GF-D8 (cell line): ENCODE measurements at regions not wholly inside any gene's neighbourhood (a gene's known extent, or its start where the extent isn't known, plus 50 kb on each side); places are given as distances from the start of the nearest gene placed in this dataset.
"Not testable (repeated sequence)": the region's sequence is repeated elsewhere in the genome, so short reads cannot be mapped to it uniquely, and the experiment has no call there.

Source experiments
- DNase-seq: peaks from one replicate; lab custom pipeline; 2025; lab: John Stamatoyannopoulos, UW

GRCh38 chr9:42377530-42378417 is 194.3 kb downstream of the SPATA31A6 start:
- DNase-seq, result not testable (repeated sequence)

- DNase-seq, result no peak
Observed at GRCh38 chr9:42378418-42378815, 195.0 kb downstream of the SPATA31A6 start.

GRCh38 chr9:42379602-42380001 is 196.1 kb downstream of the SPATA31A6 start:
- not testable (repeated sequence) for DNase-seq

- not testable (repeated sequence) for DNase-seq
Observed at GRCh38 chr9:42384585-42384984, 201.1 kb downstream of the SPATA31A6 start.

- not testable (repeated sequence) for DNase-seq
Observed at GRCh38 chr9:42385574-42386120, 202.2 kb downstream of the SPATA31A6 start.

GRCh38 chr9:42386477-42386876 is 203.0 kb downstream of the SPATA31A6 start:
- DNase-seq, result no peak

GRCh38 chr9:42388146-42388690 is 204.8 kb downstream of the SPATA31A6 start:
- DNase-seq, result no peak

GRCh38 chr9:42388846-42389245 is 205.4 kb downstream of the SPATA31A6 start:
- DNase-seq, result no peak

GRCh38 chr9:42392773-42393455 is 209.5 kb downstream of the SPATA31A6 start:
- DNase-seq, result not testable (repeated sequence)

- DNase-seq, result no peak
Observed at GRCh38 chr9:42396318-42396717, 212.9 kb downstream of the SPATA31A6 start.

GRCh38 chr9:42397336-42397735 is 213.9 kb downstream of the SPATA31A6 start:
- not testable (repeated sequence) for DNase-seq

- not testable (repeated sequence) for DNase-seq
Observed at GRCh38 chr9:42402919-42403318, 219.5 kb downstream of the SPATA31A6 start.

- not testable (repeated sequence) for DNase-seq
Observed at GRCh38 chr9:42409581-42409980, 226.1 kb downstream of the SPATA31A6 start.

- DNase-seq, result not testable (repeated sequence)
Observed at GRCh38 chr9:42412354-42412753, 228.9 kb downstream of the SPATA31A6 start.

GRCh38 chr9:42414865-42415264 is 231.4 kb downstream of the SPATA31A6 start:
- DNase-seq, result not testable (repeated sequence)

- not testable (repeated sequence) for DNase-seq
Observed at GRCh38 chr9:42419652-42420051, 236.2 kb downstream of the SPATA31A6 start.

GRCh38 chr9:42420324-42420723 is 236.9 kb downstream of the SPATA31A6 start:
- DNase-seq, result not testable (repeated sequence)

- DNase-seq, result not testable (repeated sequence)
Observed at GRCh38 chr9:42421630-42422029, 238.2 kb downstream of the SPATA31A6 start.

- DNase-seq, result not testable (repeated sequence)
Observed at GRCh38 chr9:42430674-42431615, 247.5 kb downstream of the SPATA31A6 start.

GRCh38 chr9:42431616-42432010 is 248.2 kb downstream of the SPATA31A6 start:
- DNase-seq, result not testable (repeated sequence)
